NK-92 treated with Interleukin-12 subunit alpha and Interleukin-12 subunit beta, amount 100 ng/mL, for 24 hours (cell line): ENCODE measurements at regions not wholly inside any gene's neighbourhood (a gene's known extent, or its start where the extent isn't known, plus 50 kb on each side); places are given as distances from the start of the nearest gene placed in this dataset.

Experiments
- DNase-seq: peaks from one replicate; lab custom pipeline; 2025; lab: John Stamatoyannopoulos, UW

DNA sequence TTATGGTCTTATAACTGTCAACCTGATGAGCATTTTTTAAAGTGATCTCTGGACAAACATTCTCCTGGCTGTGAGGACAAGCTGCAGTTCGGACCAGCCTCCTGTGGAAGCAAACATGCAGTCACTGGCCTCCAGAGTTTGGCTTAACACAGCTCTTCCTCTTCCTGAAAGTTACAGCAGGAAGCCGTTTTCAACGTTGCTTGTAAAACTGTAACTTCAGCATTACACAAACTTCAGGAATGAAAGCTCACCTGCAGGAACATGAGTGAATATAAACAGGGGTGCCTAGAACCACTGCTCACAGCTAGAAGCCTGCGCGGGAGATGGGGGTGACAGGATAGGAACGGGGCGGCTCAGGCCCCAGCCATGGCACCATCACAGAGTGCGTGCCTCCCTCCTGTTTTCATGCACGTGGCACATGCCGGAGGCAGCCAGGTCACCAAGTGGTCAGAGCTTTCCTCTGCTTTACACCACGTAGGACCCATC lies 292.9 kb upstream of the PITRM1 start:
- DNase-seq: no peak

GRCh38 chr10:3464760-3465405 lies 292.3 kb upstream of the PITRM1 start:
- no peak for DNase-seq

DNA sequence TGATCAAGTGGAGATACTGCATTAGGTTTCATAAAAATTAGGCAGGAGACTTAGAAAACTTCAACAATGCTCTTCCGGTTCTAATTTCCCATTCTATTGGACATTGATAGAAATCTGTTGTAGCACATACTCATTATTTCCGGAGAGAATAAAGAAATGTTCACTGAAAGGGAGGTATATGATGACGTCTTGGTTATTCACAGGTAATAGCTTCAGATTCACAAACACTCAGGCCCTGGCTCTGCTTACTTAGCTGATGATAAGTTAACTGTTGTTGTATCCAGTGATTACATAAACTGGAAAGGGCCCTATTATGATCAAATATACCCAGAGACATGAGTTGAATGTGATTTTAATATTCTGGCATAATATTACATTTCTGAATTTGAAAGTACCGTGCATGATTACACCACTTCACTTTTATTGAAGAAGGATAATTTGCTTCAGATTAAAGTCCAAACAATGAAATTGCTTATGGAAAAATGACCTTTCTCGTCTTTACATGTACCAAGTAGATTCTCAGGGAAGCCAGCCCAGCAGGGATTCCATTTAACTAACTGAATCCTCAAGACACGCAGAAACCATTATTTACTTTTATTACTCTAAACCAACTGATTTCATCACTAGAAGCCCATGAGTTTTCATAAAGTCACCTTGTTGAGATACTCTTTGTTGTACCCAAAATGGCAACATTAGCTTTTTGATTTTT lies 288.0 kb upstream of the PITRM1 start:
- no peak for DNase-seq

DNA sequence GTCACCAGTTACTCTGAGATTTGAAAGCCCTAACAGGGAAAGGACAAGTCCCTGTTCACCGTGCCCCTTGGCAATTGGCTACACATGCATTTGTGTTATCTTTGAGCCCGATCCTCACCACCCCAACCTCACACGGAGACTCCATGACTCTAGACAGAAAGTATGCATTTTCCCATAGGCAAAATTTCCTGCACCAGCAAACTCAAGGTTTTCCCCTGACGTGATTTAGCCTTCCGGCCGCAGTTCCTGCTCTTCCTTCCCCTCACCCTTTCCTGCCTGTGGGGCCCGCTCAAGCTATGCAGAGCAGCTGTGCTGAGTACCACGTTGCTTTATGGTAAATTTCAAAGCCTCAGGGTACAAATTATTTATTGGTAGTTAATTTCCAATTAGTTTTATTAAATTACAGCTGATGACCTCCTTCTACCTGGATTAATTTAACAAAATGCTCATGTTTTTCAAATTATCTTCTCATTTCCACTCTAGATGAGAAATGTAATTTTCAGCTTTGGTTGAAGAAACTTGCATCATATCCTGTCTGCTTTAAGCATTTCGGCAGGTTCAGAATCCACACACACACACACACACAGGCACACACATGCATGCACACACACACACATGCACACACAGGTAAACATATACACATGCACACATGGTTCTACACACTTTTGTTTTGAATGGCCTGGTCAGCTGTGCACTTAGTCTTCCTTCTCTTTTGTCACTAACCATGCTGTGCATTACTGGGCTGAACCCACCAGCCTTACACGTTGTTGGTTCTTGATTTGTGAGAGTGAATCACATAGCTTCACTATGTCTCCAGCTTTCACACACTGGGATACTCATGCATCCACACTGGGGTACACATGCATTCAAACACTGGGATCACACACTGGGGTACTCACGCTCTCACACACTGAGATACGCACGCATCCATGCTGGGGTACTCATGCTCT lies 283.1 kb upstream of the PITRM1 start:
- DNase-seq: no peak

- no peak for DNase-seq
These were observed 280.2 kb upstream of the PITRM1 start for GRCh38 chr10:3452683-3453361.

DNA sequence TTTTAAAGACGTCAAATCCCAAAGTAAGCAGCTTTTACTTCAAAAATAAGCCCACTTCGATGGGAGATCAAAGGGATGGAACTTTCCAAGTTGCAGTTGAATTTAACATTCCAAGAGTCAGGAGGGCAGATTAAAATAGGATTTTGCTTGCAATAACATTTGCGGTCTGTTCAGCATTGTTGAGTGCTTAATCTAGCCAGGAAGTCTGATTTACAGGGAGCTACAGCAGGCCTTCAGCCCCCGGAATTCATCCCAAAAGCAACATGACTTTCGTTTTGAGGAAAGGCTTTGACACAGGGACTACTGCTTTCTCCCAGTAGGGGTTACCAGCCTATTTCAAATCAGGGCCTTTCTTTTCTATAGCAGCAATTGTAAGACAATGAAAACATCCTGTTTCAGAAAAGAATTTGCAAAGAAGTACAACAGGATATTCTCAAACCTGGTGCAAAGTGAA lies 279.6 kb upstream of the PITRM1 start:
- no peak for DNase-seq

DNA sequence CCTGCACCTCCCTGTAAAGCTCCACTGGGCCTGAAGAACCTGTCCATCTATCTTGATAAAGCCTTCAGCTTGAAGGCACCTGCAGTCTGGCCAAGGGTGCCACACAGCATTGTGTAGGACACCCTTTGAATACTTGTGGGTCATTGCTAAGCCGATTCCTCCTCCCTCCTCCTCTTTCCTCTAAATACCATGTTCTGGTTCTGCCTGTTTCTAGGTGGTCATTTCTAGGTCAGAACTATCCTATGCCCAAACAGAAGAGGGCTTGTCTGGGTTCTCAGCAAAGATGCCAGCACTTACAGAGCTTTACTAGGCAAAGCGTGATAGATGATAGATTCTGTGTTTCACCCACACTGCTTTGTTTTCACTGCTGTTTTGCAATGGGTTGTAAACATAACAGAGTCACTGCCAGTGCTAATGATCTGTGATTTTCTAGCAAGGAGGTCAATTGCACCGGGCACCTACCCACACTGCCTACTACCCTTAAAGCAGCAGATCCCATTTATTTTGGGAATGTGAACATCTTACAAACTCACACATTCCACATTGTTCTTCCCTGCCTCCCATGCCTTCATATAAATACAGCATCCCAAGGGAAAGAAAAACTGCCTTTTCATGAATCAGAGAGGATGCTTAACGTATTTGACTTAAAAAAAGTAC lies 279.1 kb upstream of the PITRM1 start:
- no peak for DNase-seq

GRCh38 chr10:3446221-3446620 lies 273.6 kb upstream of the PITRM1 start:
- DNase-seq: no peak

DNA sequence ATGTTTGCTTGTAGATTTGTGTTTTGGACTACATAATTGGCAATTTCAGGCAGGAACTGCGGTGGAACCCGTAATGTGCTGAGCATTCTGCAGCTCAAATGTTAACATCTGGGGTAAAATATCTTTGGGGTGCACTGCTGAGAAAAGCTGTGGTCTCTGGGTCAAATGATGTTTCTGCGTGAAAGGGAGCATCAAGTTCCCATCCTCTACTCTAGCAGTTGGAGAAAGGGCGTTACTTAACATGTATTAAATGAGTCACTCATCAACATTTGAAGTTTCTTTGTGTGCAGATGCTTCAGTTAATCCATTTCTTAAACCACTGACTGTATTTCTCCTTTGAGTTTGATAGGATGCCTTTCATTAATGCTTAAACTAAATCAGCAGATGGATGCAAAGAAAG lies 273.1 kb upstream of the PITRM1 start:
- DNase-seq: no peak

GRCh38 chr10:3442451-3442990 lies 269.9 kb upstream of the PITRM1 start:
- DNase-seq: no peak

- DNase-seq: no peak
These were observed 266.6 kb upstream of the PITRM1 start for GRCh38 chr10:3439183-3439582.

DNA sequence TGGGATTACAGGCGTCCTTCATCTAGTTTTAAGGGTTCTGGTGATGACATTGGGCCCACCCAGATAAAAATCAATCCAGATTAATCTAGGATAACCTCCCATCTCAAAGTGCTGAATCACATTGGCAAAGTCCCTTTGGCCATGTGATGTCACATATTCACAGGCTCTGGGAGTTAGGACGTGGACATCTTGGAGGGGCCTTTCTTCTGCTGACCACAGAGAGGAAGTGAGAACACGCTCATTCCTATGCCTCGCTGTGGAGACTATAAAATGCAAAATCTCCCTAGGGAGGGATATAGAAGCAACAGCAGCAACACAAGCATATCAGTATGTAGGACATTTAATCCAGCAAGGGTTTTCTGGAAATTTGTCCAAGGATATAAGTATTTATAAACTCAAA lies 266.0 kb upstream of the PITRM1 start:
- DNase-seq: no peak

GRCh38 chr10:3435671-3436070 lies 263.1 kb upstream of the PITRM1 start:
- no peak for DNase-seq

GRCh38 chr10:3433988-3434387 lies 261.4 kb upstream of the PITRM1 start:
- DNase-seq: no peak

DNA sequence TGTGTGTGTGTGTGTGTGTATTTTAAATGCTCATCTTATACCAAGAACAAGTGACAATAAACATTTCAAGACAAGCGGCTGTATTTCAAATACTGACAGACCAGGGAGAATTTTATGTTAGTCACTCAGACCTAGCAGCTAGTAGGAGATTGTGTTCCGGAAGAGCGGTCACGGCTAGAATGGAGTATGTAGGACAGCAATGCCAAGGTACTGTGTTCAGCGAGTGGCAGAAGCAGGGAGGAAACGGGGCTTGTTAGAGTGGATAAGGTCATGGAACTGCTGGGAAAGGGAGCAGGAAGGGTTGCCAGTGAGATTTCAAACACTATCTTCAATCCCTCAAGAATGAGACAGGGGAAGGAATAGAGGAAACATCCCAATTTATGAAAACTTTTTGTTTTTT lies 260.5 kb upstream of the PITRM1 start:
- DNase-seq: no peak

DNA sequence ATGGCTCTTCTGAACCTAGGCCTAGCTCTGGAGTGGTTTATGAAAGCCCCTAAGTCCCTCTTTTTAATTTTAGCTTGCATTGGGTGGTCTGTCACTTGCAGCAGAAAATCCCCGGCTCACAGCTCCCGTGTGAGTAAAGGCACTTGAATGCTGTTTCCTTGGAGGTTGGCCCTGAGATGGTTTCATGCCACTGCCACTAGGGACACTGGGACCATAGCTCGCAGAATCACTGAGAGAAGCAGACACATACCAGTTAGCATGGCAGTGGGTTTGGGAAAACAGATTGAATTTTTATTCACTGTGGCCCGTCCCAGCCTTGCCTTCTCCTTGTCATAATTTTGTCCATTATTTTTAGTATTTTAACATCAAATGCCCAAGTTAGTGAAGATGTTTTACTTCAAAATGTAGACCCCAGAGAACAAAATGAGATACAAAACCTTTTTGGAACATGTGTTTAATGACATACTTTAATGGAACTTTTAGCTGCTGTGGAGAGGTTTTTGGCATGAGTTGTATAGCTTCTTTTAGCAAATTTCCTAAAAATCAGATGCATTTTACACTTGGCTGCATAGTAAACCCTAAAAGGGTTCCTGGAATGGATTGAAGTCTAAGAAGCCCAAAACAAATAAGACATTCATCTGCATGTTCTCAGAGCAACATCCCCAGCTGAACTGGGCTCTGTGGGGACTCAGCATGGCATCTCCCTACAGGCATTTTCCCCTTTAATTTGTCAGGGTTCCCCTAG lies 259.7 kb upstream of the PITRM1 start:
- DNase-seq: no peak

- no peak for DNase-seq
These were observed 257.9 kb upstream of the PITRM1 start for GRCh38 chr10:3430501-3430900.

- DNase-seq: no peak
These were observed 257.1 kb upstream of the PITRM1 start for GRCh38 chr10:3429676-3430075.

DNA sequence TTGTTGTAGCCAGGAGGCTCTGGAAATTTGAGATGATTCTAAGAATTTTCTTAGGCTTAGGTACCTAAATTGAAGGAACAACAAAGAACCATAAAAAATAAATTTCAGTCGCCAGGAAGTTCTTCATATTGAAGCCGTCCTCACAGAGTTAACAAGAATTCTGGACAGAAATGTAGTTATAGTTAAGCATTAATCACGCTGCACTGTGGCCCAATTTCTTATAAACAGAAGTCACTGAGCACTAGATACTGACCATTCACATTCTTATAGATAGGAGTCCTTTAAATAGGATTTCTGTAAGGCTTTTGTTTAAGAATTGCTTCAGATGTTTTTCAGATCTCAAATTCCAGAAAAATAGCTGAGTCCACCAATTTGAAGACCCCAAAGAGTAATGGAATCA lies 256.2 kb upstream of the PITRM1 start:
- DNase-seq: no peak

DNA sequence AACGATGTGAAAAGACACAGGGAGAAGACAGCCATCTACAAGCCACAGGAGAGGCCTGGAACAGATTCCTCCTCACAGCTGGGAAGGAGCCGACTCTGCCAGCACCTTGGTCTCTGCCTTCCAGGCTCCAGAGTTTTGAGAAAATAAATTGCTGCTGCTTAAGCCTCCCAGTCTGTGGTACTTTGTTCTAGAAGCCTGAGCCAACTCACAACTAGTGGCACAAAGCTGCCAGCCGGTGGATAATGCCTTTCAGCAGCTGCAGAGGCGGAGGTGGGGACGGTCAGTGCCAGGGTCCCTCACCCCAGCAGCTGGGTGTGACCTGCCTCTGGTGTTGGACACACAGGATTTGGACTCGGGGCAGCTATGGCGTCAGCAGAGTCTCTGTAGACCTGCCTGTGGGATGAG lies 255.4 kb upstream of the PITRM1 start:
- no peak for DNase-seq
